Adrenal gland (tissue), 9 donors: ENCODE measurements at regions not wholly inside any gene's neighbourhood (a gene's known extent, or its start where the extent isn't known, plus 50 kb on each side); places are given as distances from the start of the nearest gene placed in this dataset.
A peak's percentile ranks its signal among the peaks of the same experiment; 100 is the strongest.

Experiments
- DNase-seq, 7 donors: peaks; one replicate each; pipeline ENCODE4 v3.0.0-alpha.2; 2019 to 2020
- H3K27ac ChIP-seq, 5 donors: fragments of 200-600 bp; sonication (generic) in 4 of 5; 1 replicate in 3 of 5; 2 replicates in 2 of 5; pipeline versions ENCODE4 v1.5.1 to v1.8.0; 2016 to 2020; ENCODE audit warnings: mild to moderate bottlenecking in 1 of 5
- H3K27me3 ChIP-seq: fragments of 200-600 bp; 2 replicates; pipeline ENCODE4 v1.8.0; 2021
- H3K36me3 ChIP-seq, 2 donors: fragments of 200-600 bp; replicated peaks in 1 of 2; 1 replicate in 1 of 2; 2 replicates in 1 of 2; pipeline versions ENCODE4 v1.5.1 to v1.8.0; 2018 to 2022
- H3K4me1 ChIP-seq, 2 donors: fragments of 200-600 bp; replicated peaks in 1 of 2; 1 replicate in 1 of 2; 2 replicates in 1 of 2; pipeline versions ENCODE4 v1.5.1 to v1.8.0; 2018 to 2021
- H3K4me3 ChIP-seq, 4 donors: fragments of 200-600 bp; sonication (generic) in 3 of 4; one replicate each; pipeline ENCODE4 v1.5.1; 2016 to 2018
- H3K9me3 ChIP-seq, 3 donors: fragments of 200-600 bp; sonication (generic) in 1 of 3; replicated peaks in 1 of 3; 1 replicate in 2 of 3; 2 replicates in 1 of 3; pipeline versions ENCODE4 v1.5.1 to v1.8.0; 2016 to 2021
- CTCF ChIP-seq, 6 experiments: fragments of 450-650 bp in 4 of 6; fragments of 200-600 bp in 2 of 6; sonication (generic) in 1 of 6; IDR thresholded peaks; 1 replicate in 5 of 6; 2 replicates in 1 of 6; pipeline versions ENCODE4 v1.5.1 to v1.8.0; 2016 to 2021; ENCODE audit warnings: antibody characterized with exemption in 6 of 6, mild to moderate bottlenecking in 2 of 6, moderate library complexity in 1 of 6
- POLR2A ChIP-seq, 2 donors: fragments of 450-650 bp; IDR thresholded peaks; one replicate each; pipeline ENCODE4 v1.6.1; 2017; ENCODE audit warnings: antibody characterized with exemption in 2 of 2, mild to moderate bottlenecking in 2 of 2, moderate library complexity in 1 of 2
- WGBS, 4 donors: extraction: QIAGEN DNeasy Blood & Tissue Kit in 2 of 4; methylation state at CpG; one replicate each; pipeline versions ENCODE4 v1.1.5 to v1.1.7; 2013 to 2017; 5-methylcytosine and 5-hydroxymethylcytosine counted together
- intact Hi-C, 2 donors: fragments of 100-400 bp; cut with DNase I; formaldehyde crosslinking; loops; one replicate each; pipeline versions ENCODE4 v1.14.1 to v1.15.0; 2022 to 2023
- donor health status: healthy with polysubstance abuse.
- donor health status: Bipolar disorder and iron deficiency.
- donor health status: DM: yes; HTN: yes; CAD: no.
- donor health status: DM: no; HTN: no; CAD: no.
- donor health status: DM: no; HTN: no; CAD: no.

- DNase-seq = no peak
- 87 to 96% (median 94%) methylated on average over 3 of the region's 3 CpGs for WGBS, 4 donors
- no peak overlapping the region for H3K27ac ChIP-seq
- H3K36me3 ChIP-seq = no peaks in the 10 kb centered on the region
- intact Hi-C loops = no loop called here
- H3K4me1 ChIP-seq = no peaks in the 10 kb centered on the region
- TF ChIP-seq POLR2A (IDR thresholded peaks at IDR 0.05) (no peak), CTCF (IDR thresholded peaks at IDR 0.05) (no peak)
- H3K4me3 ChIP-seq = no peak overlapping the region
- no peaks in the 10 kb centered on the region for H3K27me3 ChIP-seq
- H3K9me3 ChIP-seq = no peaks in the 10 kb centered on the region
Measured at GRCh38 chr4:129236351-129236750, 140.4 kb downstream of the C4orf33 start.

- DNase-seq = peak in 6 of 7 donors; percentile 14 to 55 (median 29)
- no peaks in the 10 kb centered on the region for H3K9me3 ChIP-seq
- no peaks in the 10 kb centered on the region for H3K4me1 ChIP-seq
- TF ChIP-seq CTCF (IDR thresholded peaks at IDR 0.05) (no peak), POLR2A (IDR thresholded peaks at IDR 0.05) (no peak)
- intact Hi-C loops = no loop called here
- H3K27me3 ChIP-seq = no peaks in the 10 kb centered on the region
- no peak overlapping the region for H3K4me3 ChIP-seq
- no peak overlapping the region for H3K27ac ChIP-seq
- H3K36me3 ChIP-seq = no peaks in the 10 kb centered on the region
- 37 to 47% (median 45%) methylated on average over 3 of the region's 3 CpGs for WGBS, 4 donors
Measured at GRCh38 chr4:129239088-129239487, 143.1 kb downstream of the C4orf33 start.

DNA sequence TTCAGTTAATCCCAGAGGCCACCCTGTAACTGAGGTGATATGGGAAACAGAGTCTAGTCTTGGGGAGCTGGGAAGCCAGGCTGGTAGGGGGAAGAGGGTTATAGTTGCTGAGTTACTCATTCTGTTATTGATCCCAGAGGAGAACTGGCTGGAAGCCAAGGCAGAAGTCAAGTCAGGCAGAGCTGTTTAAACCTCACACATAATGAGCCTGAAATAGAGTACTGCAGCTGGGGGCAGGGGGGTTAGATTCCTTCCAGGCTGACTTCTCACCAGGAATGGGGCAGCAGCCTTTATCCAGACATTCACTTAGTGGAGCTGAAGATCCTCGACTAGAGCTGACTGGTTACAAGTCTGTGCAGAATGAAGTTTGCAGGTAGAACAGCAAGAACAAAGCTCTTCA lies 144.9 kb downstream of the C4orf33 start:
- Histone ChIP-seq H3K4me1 (no peaks in the 10 kb centered on the region), H3K27ac (no peak overlapping the region), H3K9me3 (no peaks in the 10 kb centered on the region), H3K4me3 (no peak overlapping the region), H3K27me3 (no peaks in the 10 kb centered on the region), H3K36me3 (no peaks in the 10 kb centered on the region)
- 36 to 54% (median 41%) methylated on average over 1 of the region's 1 CpG for WGBS, 4 donors
- no peak for DNase-seq
- intact Hi-C loops = no loop called here
- TF ChIP-seq POLR2A (IDR thresholded peaks at IDR 0.05) (no peak), CTCF (IDR thresholded peaks at IDR 0.05) (no peak)

DNA sequence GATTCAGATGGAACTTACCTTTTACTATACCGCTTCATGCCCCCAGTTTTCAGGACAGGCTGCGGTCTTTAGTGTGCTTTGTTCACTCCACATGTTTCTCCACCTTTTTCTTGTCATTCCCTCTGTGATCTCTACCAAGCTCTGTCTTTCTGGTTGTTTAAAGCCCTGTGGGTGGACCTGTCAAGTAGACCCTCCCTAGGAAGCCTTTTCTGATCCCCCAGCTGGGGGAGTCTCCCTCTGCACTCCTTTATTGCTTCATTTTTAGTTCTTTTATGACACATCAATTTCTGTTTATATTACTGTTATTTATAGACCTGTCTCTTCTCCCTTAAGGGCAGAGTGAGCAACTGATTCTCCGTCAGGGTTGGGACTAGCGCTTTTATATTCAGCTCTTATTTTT lies 150.2 kb downstream of the C4orf33 start:
- no peak overlapping the region for H3K4me3 ChIP-seq
- no peak for DNase-seq
- no peak overlapping the region for H3K27ac ChIP-seq
- no peaks in the 10 kb centered on the region for H3K27me3 ChIP-seq
- WGBS, 4 donors = 90 to 95% (median 93%) methylated on average over 4 of the region's 4 CpGs
- no peaks in the 10 kb centered on the region for H3K4me1 ChIP-seq
- no peaks in the 10 kb centered on the region for H3K36me3 ChIP-seq
- intact Hi-C loops = no loop called here
- TF ChIP-seq POLR2A (IDR thresholded peaks at IDR 0.05) (no peak), CTCF (IDR thresholded peaks at IDR 0.05) (no peak)
- H3K9me3 ChIP-seq = no peaks in the 10 kb centered on the region
